SK-N-SH (cell line): ENCODE measurements at regions not wholly inside any gene's neighbourhood (a gene's known extent, or its start where the extent isn't known, plus 50 kb on each side); places are given as distances from the start of the nearest gene placed in this dataset.

Experiments used
- CTCF ChIA-PET: fragments of 300-600, 350-600 bp; formaldehyde crosslinking; extraction: SDS; loops from one replicate; lab custom pipeline; 2021; lab: Yijun Ruan, JAX
- POLR2A ChIA-PET: fragments of 350-600 bp; sonication (Branson Sonifier 250); formaldehyde crosslinking; extraction: SDS; loops from one replicate; lab custom pipeline; 2020; ENCODE audit warnings: antibody characterized with exemption, inconsistent platforms; lab: Yijun Ruan, JAX
- DNase-seq: peaks from one replicate; pipeline ENCODE4 v3.0.0; 2012
- H2AFZ ChIP-seq: fragments of 200-600 bp; sonication (generic); 2 replicates; pipeline ENCODE4 v1.8.1; 2016; ENCODE audit warnings: antibody characterized with exemption, mild to moderate bottlenecking, low read depth
- H3F3A ChIP-seq: fragments of 200-600 bp; sonication (generic); replicated peaks from 2 replicates; pipeline ENCODE3; 2016; ENCODE audit warnings: antibody characterized with exemption, mild to moderate bottlenecking; ENCODE audit not compliant: insufficient read depth
- H3K27ac ChIP-seq, 2 experiments: fragments of 200-500 bp in 1 of 2; fragments of 200-600 bp in 1 of 2; sonication (Bioruptor generic) in 1 of 2; sonication (generic), shearing (Covaris generic) in 1 of 2; 2 replicates each; pipeline versions ENCODE4 v1.5.1 to v1.6.1; 2014 to 2016; ENCODE audit warnings: low read depth in 2 of 2, inconsistent platforms in 1 of 2, low read length in 1 of 2, mild to moderate bottlenecking in 1 of 2, mixed read lengths in 1 of 2
- H3K27me3 ChIP-seq: fragments of 200-600 bp; sonication (generic), shearing (Covaris generic); 2 replicates; pipeline ENCODE4 v1.6.1; 2016; ENCODE audit warnings: mixed run types; ENCODE audit not compliant: insufficient read depth
- H3K36me3 ChIP-seq, 2 experiments: fragments of 200-500 bp in 1 of 2; fragments of 200-600 bp in 1 of 2; sonication (Bioruptor generic) in 1 of 2; sonication (generic) in 1 of 2; replicated peaks in 1 of 2; 2 replicates each; pipeline versions ENCODE3 to v1.5.1; 2014 to 2016; ENCODE audit warnings: low read length in 1 of 2, mild to moderate bottlenecking in 1 of 2; ENCODE audit not compliant: insufficient read depth in 2 of 2, control insufficient read depth in 1 of 2
- H3K4me1 ChIP-seq, 2 experiments: fragments of 200-500 bp in 1 of 2; fragments of 200-600 bp in 1 of 2; sonication (Bioruptor generic) in 1 of 2; sonication (generic), shearing (Covaris generic) in 1 of 2; 2 replicates each; pipeline versions ENCODE4 v1.5.1 to v1.6.1; 2014 to 2016; ENCODE audit warnings: low read depth in 1 of 2, low read length in 1 of 2, mixed run types in 1 of 2; ENCODE audit not compliant: insufficient read depth in 2 of 2, control insufficient read depth in 1 of 2
- H3K4me2 ChIP-seq: fragments of 200-600 bp; sonication (generic), shearing (Covaris generic); 2 replicates; pipeline ENCODE4 v1.6.1; 2017; ENCODE audit warnings: mixed run types
- H3K4me3 ChIP-seq, 2 experiments: fragments of 200-500 bp in 1 of 2; fragments of 200-600 bp in 1 of 2; sonication (Bioruptor generic) in 1 of 2; sonication (generic), shearing (Covaris generic) in 1 of 2; 2 replicates each; pipeline versions ENCODE4 v1.5.1 to v1.8.1; 2014 to 2016; ENCODE audit warnings: low read depth in 2 of 2, inconsistent platforms in 1 of 2, low read length in 1 of 2, mild to moderate bottlenecking in 1 of 2, mixed read lengths in 1 of 2, moderate library complexity in 1 of 2
- H3K79me2 ChIP-seq: fragments of 200-600 bp; sonication (generic); 2 replicates; pipeline ENCODE4 v1.8.1; 2017; ENCODE audit warnings: mild to moderate bottlenecking; ENCODE audit not compliant: insufficient read depth
- H3K9ac ChIP-seq: fragments of 200-600 bp; sonication (generic); 2 replicates; pipeline ENCODE4 v1.6.1; 2017; ENCODE audit warnings: mixed run types
- H3K9me2 ChIP-seq: fragments of 200-600 bp; sonication (generic); 2 replicates; pipeline ENCODE4 v1.6.1; 2017; ENCODE audit warnings: mixed run types
- H3K9me3 ChIP-seq: fragments of 200-600 bp; sonication (generic); 2 replicates; pipeline ENCODE4 v1.6.1; 2017; ENCODE audit warnings: mixed run types, mild to moderate bottlenecking, moderate library complexity
- H4K20me1 ChIP-seq: fragments of 200-600 bp; sonication (generic); 2 replicates; pipeline ENCODE4 v1.6.1; 2017; ENCODE audit warnings: mild to moderate bottlenecking, mixed run types; ENCODE audit not compliant: insufficient read depth
- EP300 ChIP-seq, 2 experiments: IDR thresholded peaks; 2 replicates each; pipeline versions ENCODE4 v1.4.0 to v1.6.1; 2012; ENCODE audit warnings: borderline replicate concordance in 1 of 2, low read depth in 1 of 2, low read length in 1 of 2
- FOXJ3 ChIP-seq: sonication (generic); formaldehyde crosslinking; IDR thresholded peaks from 2 replicates; pipeline ENCODE4 v1.5.1; 2020; ENCODE audit warnings: mild to moderate bottlenecking, missing genetic modification reagents
- FOXM1 ChIP-seq: IDR thresholded peaks from 2 replicates; pipeline ENCODE4 v1.4.0; 2012; ENCODE audit warnings: low read depth, mild to moderate bottlenecking
- GABPA ChIP-seq: IDR thresholded peaks from 2 replicates; pipeline ENCODE4 v1.4.0; 2012; ENCODE audit warnings: low read depth, mild to moderate bottlenecking
- GATA2 ChIP-seq: sonication (generic); formaldehyde crosslinking; IDR thresholded peaks from 2 replicates; pipeline ENCODE4 v1.5.0; 2020; ENCODE audit warnings: mild to moderate bottlenecking, missing genetic modification reagents
- NFIC ChIP-seq: IDR thresholded peaks from 2 replicates; pipeline ENCODE4 v1.4.0; 2012; ENCODE audit warnings: borderline replicate concordance
- RAD21 ChIP-seq: IDR thresholded peaks from 2 replicates; pipeline ENCODE4 v1.6.1; 2012; ENCODE audit warnings: mild to moderate bottlenecking, low read length
- RCOR1 ChIP-seq: fragments of 150-350 bp; IDR thresholded peaks from 2 replicates; pipeline ENCODE4 v1.6.1; 2017; ENCODE audit warnings: antibody characterized with exemption, low read length
- RFX5 ChIP-seq: IDR thresholded peaks from 2 replicates; pipeline ENCODE4 v1.6.1; 2012; ENCODE audit warnings: mild to moderate bottlenecking, improper control_type of control experiment, low read length
- SIN3A ChIP-seq: IDR thresholded peaks from 2 replicates; pipeline ENCODE4 v1.6.1; 2012; ENCODE audit warnings: low read depth, mild to moderate bottlenecking, low read length, moderate library complexity, borderline replicate concordance
- SMC3 ChIP-seq: IDR thresholded peaks from 2 replicates; pipeline ENCODE4 v1.6.1; 2012; ENCODE audit warnings: low read depth, low read length, improper control_type of control experiment
- TAF1 ChIP-seq: IDR thresholded peaks from 2 replicates; pipeline ENCODE4 v1.6.1; 2012; ENCODE audit warnings: low read depth, mild to moderate bottlenecking, low read length, moderate library complexity, borderline replicate concordance
- TEAD4 ChIP-seq: IDR thresholded peaks from 2 replicates; pipeline ENCODE4 v1.4.0; 2012; ENCODE audit warnings: mild to moderate bottlenecking, borderline replicate concordance; ENCODE audit not compliant: insufficient read depth
- YY1 ChIP-seq: IDR thresholded peaks from 2 replicates; pipeline ENCODE4 v1.4.0; 2012; ENCODE audit warnings: low read depth, mild to moderate bottlenecking
- WGBS: methylation state at CpG from one replicate; pipeline ENCODE4 v1.1.6; 2017; ENCODE audit warnings: low lambda C conversion rate; 5-methylcytosine and 5-hydroxymethylcytosine counted together
- TF ChIP-seq, protein P1 (sequence below): fragments of 200-600 bp; sonication (generic); IDR thresholded peaks from 2 replicates; pipeline ENCODE4 v1.6.1; 2017; ENCODE audit warnings: antibody characterized with exemption, mild to moderate bottlenecking, moderate library complexity
- TF ChIP-seq, protein P2 (sequence below): IDR thresholded peaks from 2 replicates; pipeline ENCODE4; 2012
- TF ChIP-seq, protein P3 (sequence below): IDR thresholded peaks from 2 replicates; pipeline ENCODE4 v1.6.1; 2012; ENCODE audit warnings: mild to moderate bottlenecking, low read depth, low read length, moderate library complexity

DNA sequence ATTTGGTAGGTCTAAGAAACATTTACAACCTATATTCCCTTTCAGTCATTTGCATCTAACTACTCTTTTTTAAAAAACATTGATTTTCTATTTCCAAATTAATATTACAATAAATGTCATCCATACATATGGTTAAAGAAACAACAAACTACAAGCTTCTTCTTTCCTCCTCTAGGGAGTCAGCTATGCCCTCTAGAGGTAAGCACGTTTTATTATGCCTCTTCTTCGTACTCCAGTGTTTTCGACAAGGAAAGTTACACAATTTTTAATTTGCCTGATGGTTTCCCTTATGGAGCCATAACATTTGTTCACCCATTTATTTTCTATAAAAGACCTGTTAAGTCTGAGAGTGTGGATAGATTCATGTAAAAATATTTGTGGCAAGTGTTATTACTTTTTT lies 183.4 kb upstream of the CDH7 start:
- H3K4me1 ChIP-seq, result no peaks in the 10 kb centered on the region
- DNase-seq, result peak; percentile 11
- no peak overlapping the region for H2AFZ ChIP-seq
- H4K20me1 ChIP-seq, result no peaks in the 10 kb centered on the region
- WGBS, result 23% methylated on average over 3 of the region's 3 CpGs
- H3K36me3 ChIP-seq, result no peaks in the 10 kb centered on the region
- peak; percentile 71 for TF ChIP-seq RAD21
- TF ChIP-seq EP300 (IDR thresholded peaks at IDR 0.05; ENCODE audit: borderline replicate concordance in 1 of 2, low read depth in 1 of 2, low read length in 1 of 2), result no peak
- TF ChIP-seq, protein P1, sequence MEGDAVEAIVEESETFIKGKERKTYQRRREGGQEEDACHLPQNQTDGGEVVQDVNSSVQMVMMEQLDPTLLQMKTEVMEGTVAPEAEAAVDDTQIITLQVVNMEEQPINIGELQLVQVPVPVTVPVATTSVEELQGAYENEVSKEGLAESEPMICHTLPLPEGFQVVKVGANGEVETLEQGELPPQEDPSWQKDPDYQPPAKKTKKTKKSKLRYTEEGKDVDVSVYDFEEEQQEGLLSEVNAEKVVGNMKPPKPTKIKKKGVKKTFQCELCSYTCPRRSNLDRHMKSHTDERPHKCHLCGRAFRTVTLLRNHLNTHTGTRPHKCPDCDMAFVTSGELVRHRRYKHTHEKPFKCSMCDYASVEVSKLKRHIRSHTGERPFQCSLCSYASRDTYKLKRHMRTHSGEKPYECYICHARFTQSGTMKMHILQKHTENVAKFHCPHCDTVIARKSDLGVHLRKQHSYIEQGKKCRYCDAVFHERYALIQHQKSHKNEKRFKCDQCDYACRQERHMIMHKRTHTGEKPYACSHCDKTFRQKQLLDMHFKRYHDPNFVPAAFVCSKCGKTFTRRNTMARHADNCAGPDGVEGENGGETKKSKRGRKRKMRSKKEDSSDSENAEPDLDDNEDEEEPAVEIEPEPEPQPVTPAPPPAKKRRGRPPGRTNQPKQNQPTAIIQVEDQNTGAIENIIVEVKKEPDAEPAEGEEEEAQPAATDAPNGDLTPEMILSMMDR, result peak; percentile 41
- no peak for TF ChIP-seq TAF1
- TF ChIP-seq, protein P2, sequence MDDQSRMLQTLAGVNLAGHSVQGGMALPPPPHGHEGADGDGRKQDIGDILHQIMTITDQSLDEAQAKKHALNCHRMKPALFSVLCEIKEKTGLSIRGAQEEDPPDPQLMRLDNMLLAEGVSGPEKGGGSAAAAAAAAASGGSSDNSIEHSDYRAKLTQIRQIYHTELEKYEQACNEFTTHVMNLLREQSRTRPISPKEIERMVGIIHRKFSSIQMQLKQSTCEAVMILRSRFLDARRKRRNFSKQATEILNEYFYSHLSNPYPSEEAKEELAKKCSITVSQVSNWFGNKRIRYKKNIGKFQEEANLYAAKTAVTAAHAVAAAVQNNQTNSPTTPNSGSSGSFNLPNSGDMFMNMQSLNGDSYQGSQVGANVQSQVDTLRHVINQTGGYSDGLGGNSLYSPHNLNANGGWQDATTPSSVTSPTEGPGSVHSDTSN, result no peak
- TF ChIP-seq TEAD4, result no peak
- TF ChIP-seq NFIC, result no peak
- no peak for TF ChIP-seq YY1
- TF ChIP-seq RCOR1, result no peak
- TF ChIP-seq GATA2 (CRISPR knock-in tag), result no peak
- TF ChIP-seq, protein P3, sequence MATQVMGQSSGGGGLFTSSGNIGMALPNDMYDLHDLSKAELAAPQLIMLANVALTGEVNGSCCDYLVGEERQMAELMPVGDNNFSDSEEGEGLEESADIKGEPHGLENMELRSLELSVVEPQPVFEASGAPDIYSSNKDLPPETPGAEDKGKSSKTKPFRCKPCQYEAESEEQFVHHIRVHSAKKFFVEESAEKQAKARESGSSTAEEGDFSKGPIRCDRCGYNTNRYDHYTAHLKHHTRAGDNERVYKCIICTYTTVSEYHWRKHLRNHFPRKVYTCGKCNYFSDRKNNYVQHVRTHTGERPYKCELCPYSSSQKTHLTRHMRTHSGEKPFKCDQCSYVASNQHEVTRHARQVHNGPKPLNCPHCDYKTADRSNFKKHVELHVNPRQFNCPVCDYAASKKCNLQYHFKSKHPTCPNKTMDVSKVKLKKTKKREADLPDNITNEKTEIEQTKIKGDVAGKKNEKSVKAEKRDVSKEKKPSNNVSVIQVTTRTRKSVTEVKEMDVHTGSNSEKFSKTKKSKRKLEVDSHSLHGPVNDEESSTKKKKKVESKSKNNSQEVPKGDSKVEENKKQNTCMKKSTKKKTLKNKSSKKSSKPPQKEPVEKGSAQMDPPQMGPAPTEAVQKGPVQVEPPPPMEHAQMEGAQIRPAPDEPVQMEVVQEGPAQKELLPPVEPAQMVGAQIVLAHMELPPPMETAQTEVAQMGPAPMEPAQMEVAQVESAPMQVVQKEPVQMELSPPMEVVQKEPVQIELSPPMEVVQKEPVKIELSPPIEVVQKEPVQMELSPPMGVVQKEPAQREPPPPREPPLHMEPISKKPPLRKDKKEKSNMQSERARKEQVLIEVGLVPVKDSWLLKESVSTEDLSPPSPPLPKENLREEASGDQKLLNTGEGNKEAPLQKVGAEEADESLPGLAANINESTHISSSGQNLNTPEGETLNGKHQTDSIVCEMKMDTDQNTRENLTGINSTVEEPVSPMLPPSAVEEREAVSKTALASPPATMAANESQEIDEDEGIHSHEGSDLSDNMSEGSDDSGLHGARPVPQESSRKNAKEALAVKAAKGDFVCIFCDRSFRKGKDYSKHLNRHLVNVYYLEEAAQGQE, result no peak
- no peak for TF ChIP-seq FOXJ3 (CRISPR knock-in tag)
- no peak for TF ChIP-seq SIN3A
- no peak for TF ChIP-seq GABPA
- no peak for TF ChIP-seq RFX5
- no peak for TF ChIP-seq FOXM1
- TF ChIP-seq SMC3, result peak; percentile 34; the same call in 1 of the 2 replicates
- no peak overlapping the region for H3K9ac ChIP-seq
- POLR2A ChIA-PET, result interaction anchor here (0.5 kb wide), 1 partner anchor 685 kb away, joined by 3 read pairs; no protein-coding TSS in a partner anchor
- no peaks in the 10 kb centered on the region for H3K9me2 ChIP-seq
- H3K27me3 ChIP-seq, result no peaks in the 10 kb centered on the region
- H3K4me2 ChIP-seq, result no peak overlapping the region
- no peaks in the 10 kb centered on the region; the same call in 1 of the 2 replicates for H3K9me3 ChIP-seq
- CTCF ChIA-PET, result interaction anchor here (0.7 to 1.8 kb wide), 5 partner anchors 8 to 1322 kb away, joined by 3 to 8 read pairs (median 3); no protein-coding TSS in a partner anchor
- H3F3A ChIP-seq, result no peaks in the 10 kb centered on the region
- no peak overlapping the region for H3K27ac ChIP-seq
- no peaks in the 10 kb centered on the region for H3K79me2 ChIP-seq
- H3K4me3 ChIP-seq, result no peak overlapping the region
